H9 (cell line): ENCODE measurements at regions not wholly inside any gene's neighbourhood (a gene's known extent, or its start where the extent isn't known, plus 50 kb on each side); places are given as distances from the start of the nearest gene placed in this dataset.

ENCODE experiments used
- DNase-seq: peaks from one replicate; pipeline ENCODE4 v3.0.0-alpha.2; 2017
- H2AFZ ChIP-seq: one replicate; pipeline ENCODE4 v1.6.1; 2013; ENCODE audit warnings: mild to moderate bottlenecking, low read length, control low read depth, moderate library complexity
- H2AK5ac ChIP-seq: 2 replicates; pipeline ENCODE4 v1.6.1; 2013; ENCODE audit warnings: low read length, control low read depth, mixed read lengths; ENCODE audit not compliant: insufficient read length
- H2BK120ac ChIP-seq: one replicate; pipeline ENCODE4 v1.6.1; 2013; ENCODE audit warnings: low read depth, mild to moderate bottlenecking, low read length, control low read depth, inconsistent platforms; ENCODE audit not compliant: poor library complexity, severe bottlenecking
- H2BK12ac ChIP-seq: 2 replicates; pipeline ENCODE4 v1.6.1; 2013; ENCODE audit warnings: low read length, control low read depth, mixed read lengths, low read depth; ENCODE audit not compliant: insufficient read length
- H2BK15ac ChIP-seq: 2 replicates; pipeline ENCODE4 v1.6.1; 2013; ENCODE audit warnings: low read depth, low read length, control low read depth
- H2BK20ac ChIP-seq: one replicate; pipeline ENCODE4 v1.6.1; 2013; ENCODE audit warnings: low read depth, mild to moderate bottlenecking, low read length, control low read depth, inconsistent platforms; ENCODE audit not compliant: poor library complexity, severe bottlenecking
- H2BK5ac ChIP-seq: 2 replicates; pipeline ENCODE4 v1.6.1; 2013; ENCODE audit warnings: low read length, control low read depth, mixed read lengths; ENCODE audit not compliant: insufficient read length
- H3K14ac ChIP-seq: 2 replicates; pipeline ENCODE4 v1.6.1; 2013; ENCODE audit warnings: low read length, control low read depth; ENCODE audit not compliant: insufficient read depth
- H3K18ac ChIP-seq: 2 replicates; pipeline ENCODE4 v1.6.1; 2013; ENCODE audit warnings: low read depth, mild to moderate bottlenecking, mixed read lengths, low read length, control low read depth; ENCODE audit not compliant: insufficient read length
- H3K23ac ChIP-seq: 2 replicates; pipeline ENCODE4 v1.6.1; 2013; ENCODE audit warnings: low read length, control low read depth, mixed read lengths, low read depth; ENCODE audit not compliant: insufficient read length
- H3K23me2 ChIP-seq: 2 replicates; pipeline ENCODE4 v1.6.1; 2013; ENCODE audit warnings: low read depth, mild to moderate bottlenecking, mixed read lengths, low read length, control low read depth; ENCODE audit not compliant: insufficient read length, poor library complexity, severe bottlenecking
- H3K27ac ChIP-seq: 2 replicates; pipeline ENCODE4 v1.5.1; 2013; ENCODE audit warnings: low read length, control low read depth, mixed read lengths, low read depth; ENCODE audit not compliant: insufficient read length
- H3K27me3 ChIP-seq: 2 replicates; pipeline ENCODE4 v1.6.1; 2013; ENCODE audit warnings: low read length, control low read depth, inconsistent platforms; ENCODE audit not compliant: insufficient read depth
- H3K4ac ChIP-seq: 2 replicates; pipeline ENCODE4 v1.6.1; 2013; ENCODE audit warnings: low read depth, mild to moderate bottlenecking, control low read depth, inconsistent platforms, low read length, moderate library complexity
- H3K4me1 ChIP-seq: 2 replicates; pipeline ENCODE4 v1.6.1; 2013; ENCODE audit warnings: low read length, control low read depth, inconsistent platforms; ENCODE audit not compliant: insufficient read depth
- H3K4me2 ChIP-seq: 2 replicates; pipeline ENCODE4 v1.6.1; 2013; ENCODE audit warnings: low read length, control low read depth, mixed read lengths; ENCODE audit not compliant: insufficient read length, insufficient read depth
- H3K56ac ChIP-seq: 2 replicates; pipeline ENCODE4 v1.6.1; 2013; ENCODE audit warnings: low read depth, mild to moderate bottlenecking, mixed read lengths, low read length, control low read depth; ENCODE audit not compliant: insufficient read length
- H3K79me1 ChIP-seq: 2 replicates; pipeline ENCODE4 v1.6.1; 2013; ENCODE audit warnings: low read depth, mild to moderate bottlenecking, moderate library complexity, low read length, control low read depth, inconsistent platforms; ENCODE audit not compliant: insufficient read depth, poor library complexity, severe bottlenecking
- H3K79me2 ChIP-seq: 2 replicates; pipeline ENCODE4 v1.6.1; 2013; ENCODE audit warnings: low read length, control low read depth, inconsistent platforms; ENCODE audit not compliant: insufficient read depth
- H3K9ac ChIP-seq: 2 replicates; pipeline ENCODE4 v1.6.1; 2013; ENCODE audit warnings: low read length, control low read depth, mixed read lengths; ENCODE audit not compliant: insufficient read length; ENCODE audit errors: extremely low read depth
- H3K9me3 ChIP-seq: one replicate; pipeline ENCODE4 v1.6.1; 2013; ENCODE audit warnings: low read depth, low read length, inconsistent platforms; ENCODE audit not compliant: control insufficient read depth
- H3T11ph ChIP-seq: one replicate; pipeline ENCODE4 v1.6.1; 2013; ENCODE audit warnings: mild to moderate bottlenecking, low read length, control low read depth, inconsistent platforms
- H4K20me1 ChIP-seq: one replicate; pipeline ENCODE4 v1.6.1; 2013; ENCODE audit not compliant: control insufficient read depth, insufficient read length, insufficient read depth
- H4K5ac ChIP-seq: 2 replicates; pipeline ENCODE4 v1.6.1; 2013; ENCODE audit warnings: low read depth, mild to moderate bottlenecking, mixed read lengths, low read length, control low read depth; ENCODE audit not compliant: insufficient read length
- H4K8ac ChIP-seq: replicated peaks from 2 replicates; pipeline ENCODE4 v1.6.1; 2013; ENCODE audit warnings: low read length, control low read depth, mixed read lengths, low read depth; ENCODE audit not compliant: insufficient read length
- H4K91ac ChIP-seq: 2 replicates; pipeline ENCODE4 v1.6.1; 2013; ENCODE audit warnings: low read depth, mild to moderate bottlenecking, moderate library complexity, mixed read lengths, low read length, control low read depth; ENCODE audit not compliant: insufficient read length
- H3K27ac Mint-ChIP-seq, 3 experiments: 2 replicates in 2 of 3; 3 replicates in 1 of 3; pipeline ENCODE4 v1.8.0; 2020 to 2021; ENCODE audit warnings: mixed read lengths in 3 of 3, mild to moderate bottlenecking in 1 of 3, moderate library complexity in 1 of 3
- H3K27me3 Mint-ChIP-seq: 2 replicates; pipeline ENCODE4 v1.8.0; 2021; ENCODE audit warnings: low read depth, mild to moderate bottlenecking, moderate library complexity, mixed read lengths
- H3K36me3 Mint-ChIP-seq, 3 experiments: 2 replicates in 2 of 3; 3 replicates in 1 of 3; pipeline ENCODE4 v1.8.0; 2020 to 2021; ENCODE audit warnings: low read depth in 3 of 3, mixed read lengths in 3 of 3; ENCODE audit not compliant: insufficient read depth in 1 of 3
- H3K4me1 Mint-ChIP-seq, 2 experiments: 2 replicates each; pipeline ENCODE4 v1.8.0; 2020; ENCODE audit warnings: mixed read lengths in 2 of 2
- H3K4me3 Mint-ChIP-seq, 2 experiments: 2 replicates in 1 of 2; 3 replicates in 1 of 2; pipeline ENCODE4 v1.8.0; 2020 to 2021; ENCODE audit warnings: mild to moderate bottlenecking in 2 of 2, mixed read lengths in 2 of 2, moderate library complexity in 1 of 2
- H3K9me3 Mint-ChIP-seq, 2 experiments: 2 replicates in 1 of 2; 3 replicates in 1 of 2; pipeline ENCODE4 v1.8.0; 2020; ENCODE audit warnings: mild to moderate bottlenecking in 2 of 2, mixed read lengths in 2 of 2, moderate library complexity in 1 of 2
- CTCF ChIP-seq: fragments of 200-600 bp; sonication (generic); conservative IDR thresholded peaks from 3 replicates; pipeline ENCODE4 v1.8.0; 2021; ENCODE audit warnings: antibody characterized with exemption, mild to moderate bottlenecking
- WGBS: extraction: QIAGEN DNeasy Blood & Tissue Kit; methylation state at CpG from one replicate; pipeline ENCODE4 v1.1.7; 2013; ENCODE audit warnings: missing lambda C conversion rate, low lambda C conversion rate, mixed read lengths; ENCODE audit not compliant: insufficient read length; ENCODE audit errors: extremely low coverage; 5-methylcytosine and 5-hydroxymethylcytosine counted together

- H3K27ac ChIP-seq: no peak overlapping the region
- no CpG with 5 or more reads among the region's 9 CpGs for WGBS
- Mint-ChIP-seq H3K36me3 (peaks cover 0 to 20% (median 2%) of the 10 kb centered on the region in 3 experiments; a peak in 6 of 7 replicates), H3K27me3 (no peaks in the 10 kb centered on the region), H3K4me3 (no peak overlapping the region), H3K9me3 (peaks cover 22 to 27% of the 10 kb centered on the region in 2 experiments), H3K4me1 (no peaks in the 10 kb centered on the region), H3K27ac (no peak overlapping the region)
- no peak overlapping the region for H2BK15ac ChIP-seq
- H3K14ac ChIP-seq: no peak overlapping the region
- H2BK120ac ChIP-seq: no peak overlapping the region
- no peaks in the 10 kb centered on the region for H3K79me2 ChIP-seq
- peak; percentile 36 for DNase-seq
- no peak overlapping the region for H2BK20ac ChIP-seq
- H3K23me2 ChIP-seq: no peaks in the 10 kb centered on the region
- no peak overlapping the region for H3T11ph ChIP-seq
- H3K18ac ChIP-seq: no peak overlapping the region
- H2AFZ ChIP-seq: no peak overlapping the region
- no peak overlapping the region for H3K4me2 ChIP-seq
- no peaks in the 10 kb centered on the region for H3K4me1 ChIP-seq
- TF ChIP-seq CTCF: no peak
- no peak overlapping the region for H2BK5ac ChIP-seq
- H3K79me1 ChIP-seq: no peaks in the 10 kb centered on the region
- H3K23ac ChIP-seq: no peak overlapping the region
- H3K9ac ChIP-seq: no peak overlapping the region
- H4K20me1 ChIP-seq: no peaks in the 10 kb centered on the region
- no peak overlapping the region for H3K56ac ChIP-seq
- H4K8ac ChIP-seq: no peak overlapping the region
- H2AK5ac ChIP-seq: no peak overlapping the region
- H3K27me3 ChIP-seq: no peaks in the 10 kb centered on the region
- no peak overlapping the region for H4K5ac ChIP-seq
- H2BK12ac ChIP-seq: no peak overlapping the region
- H3K9me3 ChIP-seq: peaks cover 6% of the 10 kb centered on the region
- H4K91ac ChIP-seq: no peak overlapping the region
- no peak overlapping the region for H3K4ac ChIP-seq
These were observed 137.6 kb upstream of the PPFIA2 start for GRCh38 chr12:81896771-81897170.
